ENCODE measurements at regions not wholly inside any gene's neighbourhood (a gene's known extent, or its start where the extent isn't known, plus 50 kb on each side); places are given as distances from the start of the nearest gene placed in this dataset.

- intact Hi-C loops (cut with micrococcal nuclease): no loop called here
- no peaks in the 10 kb centered on the region for H3K4me1 ChIP-seq (replicated peaks in 1 of 2; ENCODE audit: control insufficient read depth in 2 of 2, insufficient read depth in 2 of 2, low read length in 2 of 2)
- no peak for ATAC-seq
- 0% methylated on average over 2 of the region's 2 CpGs for WGBS (ENCODE audit: insufficient coverage, low coverage, missing lambda C conversion rate)
- ChIA-PET POLR2A (no interaction called here), CTCF (ENCODE audit: low intra/inter-chr PET ratio) (interaction anchor here (0.6 kb wide), 1 partner anchor 741 kb away, joined by 3 read pairs; no protein-coding TSS in a partner anchor)
- H3K79me2 ChIP-seq (ENCODE audit: control insufficient read depth, insufficient read depth, low read length): no peaks in the 10 kb centered on the region
- H3K27me3 ChIP-seq (ENCODE audit: control insufficient read depth in 2 of 2, insufficient read depth in 2 of 2, low read length in 2 of 2): peaks cover 0 to 6% of the 10 kb centered on the region in 2 experiments; a peak in 1 of 5 replicates
- no peak for DNase-seq (ENCODE audit: extremely low read depth in 1 of 4, low spot score in 3 of 4)
- no peaks in the 10 kb centered on the region for H4K20me1 ChIP-seq (replicated peaks; ENCODE audit: control insufficient read depth, insufficient read depth, low read length)
- H3K36me3 ChIP-seq (ENCODE audit: control insufficient read depth, insufficient read depth, low read length): no peaks in the 10 kb centered on the region
- H3K9me3 ChIP-seq (replicated peaks; ENCODE audit: control insufficient read depth, insufficient read depth, low read depth, low read length): no peaks in the 10 kb centered on the region
- H3K4me2 ChIP-seq (ENCODE audit: insufficient read depth, low read length): no peak overlapping the region
- H3K9me1 ChIP-seq (ENCODE audit: control insufficient read depth, insufficient read depth, low read length): no peaks in the 10 kb centered on the region
- no peak overlapping the region for H2AFZ ChIP-seq (ENCODE audit: low read depth, low read length)
- H3K4me3 ChIP-seq: no peak overlapping the region
- no peak for FAIRE-seq
- H3K9ac ChIP-seq (ENCODE audit: insufficient read depth in 1 of 2, low read depth in 2 of 2, low read length in 2 of 2): no peak overlapping the region
- no peak overlapping the region for H3K27ac ChIP-seq (ENCODE audit: extremely low read depth, low read depth, low read length)
- TF ChIP-seq GABPB2 (CRISPR knock-in tag; conservative IDR thresholded peaks at IDR 0.05) (no peak), ZNF316 (IDR thresholded peaks at IDR 0.05) (peak; percentile 71), C11orf30 (IDR thresholded peaks at IDR 0.05; ENCODE audit: low read depth) (peak; percentile 42; the same call in 1 of the 2 replicates)
- in situ Hi-C loops (cut with MboI): no loop called here
- no TSS peak for BruUV-seq (replicated peaks)
These were observed 57.0 kb upstream of the TNFSF18 start for GRCh38 chr1:173107696-173108095.

- H3K4me3 ChIP-seq: no peak overlapping the region
- H3K27ac ChIP-seq (ENCODE audit: extremely low read depth, low read depth, low read length): no peak overlapping the region
- no peak for ATAC-seq
- POLR2A ChIA-PET: interaction anchor here (0.6 kb wide), 1 partner anchor 88 kb away, joined by 3 read pairs; no protein-coding TSS in a partner anchor
- H4K20me1 ChIP-seq (replicated peaks; ENCODE audit: control insufficient read depth, insufficient read depth, low read length): no peaks in the 10 kb centered on the region
- no peaks in the 10 kb centered on the region for H3K79me2 ChIP-seq (ENCODE audit: control insufficient read depth, insufficient read depth, low read length)
- WGBS (ENCODE audit: insufficient coverage, low coverage, missing lambda C conversion rate): 0% methylated on average over 2 of the region's 2 CpGs
- no peak for DNase-seq (ENCODE audit: extremely low read depth in 1 of 4, low spot score in 3 of 4)
- CTCF ChIA-PET (ENCODE audit: low intra/inter-chr PET ratio): no interaction called here
- H3K4me1 ChIP-seq (replicated peaks in 1 of 2; ENCODE audit: control insufficient read depth in 2 of 2, insufficient read depth in 2 of 2, low read length in 2 of 2): no peaks in the 10 kb centered on the region
- BruUV-seq (replicated peaks): no TSS peak
- intact Hi-C loops (cut with micrococcal nuclease) (no loop called here), in situ Hi-C loops (cut with MboI) (no loop called here)
- no peak for FAIRE-seq
- H3K9me3 ChIP-seq (replicated peaks; ENCODE audit: control insufficient read depth, insufficient read depth, low read depth, low read length): no peaks in the 10 kb centered on the region
- H2AFZ ChIP-seq (ENCODE audit: low read depth, low read length): no peak overlapping the region
- H3K4me2 ChIP-seq (ENCODE audit: insufficient read depth, low read length): no peak overlapping the region
- no peaks in the 10 kb centered on the region for H3K9me1 ChIP-seq (ENCODE audit: control insufficient read depth, insufficient read depth, low read length)
- no peaks in the 10 kb centered on the region for H3K36me3 ChIP-seq (ENCODE audit: control insufficient read depth, insufficient read depth, low read length)
- H3K9ac ChIP-seq (ENCODE audit: insufficient read depth in 1 of 2, low read depth in 2 of 2, low read length in 2 of 2): no peak overlapping the region
- H3K27me3 ChIP-seq (ENCODE audit: control insufficient read depth in 2 of 2, insufficient read depth in 2 of 2, low read length in 2 of 2): peaks cover 0 to 6% of the 10 kb centered on the region in 2 experiments; a peak in 1 of 5 replicates
- TF ChIP-seq NCOR1 (IDR thresholded peaks at IDR 0.05): no peak
- TF ChIP-seq ELK1 (CRISPR knock-in tag; IDR thresholded peaks at IDR 0.05): no peak
- no peak for TF ChIP-seq YY1 (IDR thresholded peaks at IDR 0.05; ENCODE audit: borderline replicate concordance in 1 of 3, control insufficient read depth in 1 of 3, extremely low read depth in 1 of 3, insufficient read depth in 3 of 3, insufficient read length in 1 of 3, insufficient replicate concordance in 2 of 3, low read depth in 1 of 3, low read length in 2 of 3)
- TF ChIP-seq ESRRA (IDR thresholded peaks at IDR 0.05; ENCODE audit: borderline replicate concordance, low read depth): no peak
- TF ChIP-seq EP400 (IDR thresholded peaks at IDR 0.05): no peak
- no peak for TF ChIP-seq THRA (IDR thresholded peaks at IDR 0.05)
- no peak for TF ChIP-seq ELF1 (tag; IDR thresholded peaks at IDR 0.05)
- no peak for TF ChIP-seq KAT8 (IDR thresholded peaks at IDR 0.05; ENCODE audit: low read depth)
These were observed 52.3 kb upstream of the TNFSF18 start for GRCh38 chr1:173103006-173103405.

Measured in K562 (cell line).